ENCODE measurements at regions not wholly inside any gene's neighbourhood (a gene's known extent, or its start where the extent isn't known, plus 50 kb on each side); places are given as distances from the start of the nearest gene placed in this dataset.

GRCh38 chr10:4074545-4075407, 289.8 kb upstream of the KLF6 start:
- no peaks in the 10 kb centered on the region for H3K36me3 Mint-ChIP-seq
- H3K4me1 Mint-ChIP-seq, result peaks cover 5% of the 10 kb centered on the region
- no peak overlapping the region for H3K27ac Mint-ChIP-seq
- H3K27me3 Mint-ChIP-seq (ENCODE audit: low read depth), result no peaks in the 10 kb centered on the region
- no peak for TF ChIP-seq CTCF (IDR thresholded peaks at IDR 0.05; ENCODE audit: unreplicated experiment)
- H3K4me3 Mint-ChIP-seq, result no peak overlapping the region
- DNase-seq (ENCODE audit: low spot score in 2 of 2, unreplicated experiment in 2 of 2), result no peak
- peaks cover 8% of the 10 kb centered on the region for H3K9me3 Mint-ChIP-seq

- TF ChIP-seq CTCF (IDR thresholded peaks at IDR 0.05; ENCODE audit: unreplicated experiment), result no peak
- Mint-ChIP-seq H3K9me3 (peaks cover 8% of the 10 kb centered on the region), H3K4me3 (no peak overlapping the region), H3K27me3 (ENCODE audit: low read depth) (no peaks in the 10 kb centered on the region), H3K4me1 (peaks cover 5% of the 10 kb centered on the region), H3K36me3 (no peaks in the 10 kb centered on the region), H3K27ac (no peak overlapping the region)
- no peak for DNase-seq (ENCODE audit: low spot score in 2 of 2, unreplicated experiment in 2 of 2)
Measured at GRCh38 chr10:4073912-4074311, 288.9 kb upstream of the KLF6 start.

GRCh38 chr10:4070921-4071660, 286.1 kb upstream of the KLF6 start:
- Mint-ChIP-seq H3K27me3 (ENCODE audit: low read depth) (no peaks in the 10 kb centered on the region), H3K4me3 (no peak overlapping the region), H3K9me3 (peaks cover 8% of the 10 kb centered on the region), H3K36me3 (no peaks in the 10 kb centered on the region), H3K27ac (no peak overlapping the region), H3K4me1 (peaks cover 11% of the 10 kb centered on the region)
- no peak for TF ChIP-seq CTCF (IDR thresholded peaks at IDR 0.05; ENCODE audit: unreplicated experiment)
- no peak for DNase-seq (ENCODE audit: low spot score in 2 of 2, unreplicated experiment in 2 of 2)

GRCh38 chr10:4070184-4070583, 285.2 kb upstream of the KLF6 start:
- no peak for TF ChIP-seq CTCF (IDR thresholded peaks at IDR 0.05; ENCODE audit: unreplicated experiment)
- no peak overlapping the region for H3K4me3 Mint-ChIP-seq
- DNase-seq (ENCODE audit: low spot score in 2 of 2, unreplicated experiment in 2 of 2), result no peak
- peaks cover 11% of the 10 kb centered on the region for H3K4me1 Mint-ChIP-seq
- H3K27me3 Mint-ChIP-seq (ENCODE audit: low read depth), result no peaks in the 10 kb centered on the region
- H3K27ac Mint-ChIP-seq, result no peak overlapping the region
- no peaks in the 10 kb centered on the region for H3K36me3 Mint-ChIP-seq
- H3K9me3 Mint-ChIP-seq, result peaks cover 1% of the 10 kb centered on the region

- H3K4me3 Mint-ChIP-seq, result no peak overlapping the region
- no peaks in the 10 kb centered on the region for H3K36me3 Mint-ChIP-seq
- peaks cover 8% of the 10 kb centered on the region for H3K4me1 Mint-ChIP-seq
- no peaks in the 10 kb centered on the region for H3K27me3 Mint-ChIP-seq (ENCODE audit: low read depth)
- TF ChIP-seq CTCF (IDR thresholded peaks at IDR 0.05; ENCODE audit: unreplicated experiment), result no peak
- H3K27ac Mint-ChIP-seq, result no peak overlapping the region
- H3K9me3 Mint-ChIP-seq, result no peaks in the 10 kb centered on the region
- DNase-seq (ENCODE audit: low spot score in 2 of 2, unreplicated experiment in 2 of 2), result no peak
Measured at GRCh38 chr10:4069491-4069890, 284.5 kb upstream of the KLF6 start.
